Islet precursor cell (in vitro differentiated cells): ENCODE measurements at regions not wholly inside any gene's neighbourhood (a gene's known extent, or its start where the extent isn't known, plus 50 kb on each side); places are given as distances from the start of the nearest gene placed in this dataset.

Experiments used
- DNase-seq: peaks from one replicate; pipeline ENCODE4 v3.0.0-alpha.2; 2018

DNA sequence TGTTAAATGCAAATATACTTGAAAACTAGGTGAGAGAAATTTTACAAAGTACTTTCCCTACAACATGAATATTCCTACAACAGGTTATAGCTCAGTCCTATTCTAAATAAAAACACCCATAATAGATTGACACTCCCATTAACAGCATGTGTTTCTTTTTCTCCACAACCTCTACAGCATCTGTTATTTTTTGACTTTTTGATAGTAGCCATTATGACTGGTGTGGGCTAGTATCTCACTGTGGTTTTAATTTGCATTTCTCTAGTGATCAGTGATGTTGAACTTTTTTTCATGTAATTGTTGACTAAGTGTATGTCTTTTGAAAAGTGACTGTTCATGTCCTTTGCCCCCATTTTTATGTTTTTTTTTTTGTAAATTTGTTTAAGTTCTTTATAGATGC lies 1506.1 kb upstream of the CDH9 start:
- DNase-seq = no peak

DNA sequence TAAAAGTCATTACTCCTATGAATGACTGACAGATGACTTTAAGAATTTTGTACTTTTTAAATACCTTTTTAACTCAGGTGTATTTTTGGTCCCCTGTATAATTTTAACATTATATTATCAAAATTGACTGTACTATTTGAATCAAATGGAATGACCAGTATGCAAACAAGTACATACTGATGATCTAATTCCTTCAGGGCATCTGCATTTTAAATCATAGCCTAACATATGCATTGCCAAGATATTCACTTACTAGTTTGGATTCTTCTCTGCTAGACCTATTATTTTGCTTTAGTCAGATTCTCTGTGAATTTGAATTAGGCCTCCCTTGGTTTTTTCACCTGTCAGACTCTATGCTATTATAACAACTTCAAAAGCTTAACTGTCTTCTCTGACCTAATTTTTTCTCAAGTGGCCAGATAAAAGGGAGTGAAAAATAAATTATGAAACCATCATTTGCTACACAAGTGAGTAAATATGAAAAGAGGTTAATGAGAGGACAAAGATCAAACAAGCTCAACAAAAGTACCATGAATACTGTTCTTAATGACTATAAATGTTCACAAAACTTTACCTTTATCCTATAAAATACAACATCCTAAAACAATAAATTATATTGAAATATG lies 1505.2 kb upstream of the CDH9 start:
- no peak for DNase-seq

DNA sequence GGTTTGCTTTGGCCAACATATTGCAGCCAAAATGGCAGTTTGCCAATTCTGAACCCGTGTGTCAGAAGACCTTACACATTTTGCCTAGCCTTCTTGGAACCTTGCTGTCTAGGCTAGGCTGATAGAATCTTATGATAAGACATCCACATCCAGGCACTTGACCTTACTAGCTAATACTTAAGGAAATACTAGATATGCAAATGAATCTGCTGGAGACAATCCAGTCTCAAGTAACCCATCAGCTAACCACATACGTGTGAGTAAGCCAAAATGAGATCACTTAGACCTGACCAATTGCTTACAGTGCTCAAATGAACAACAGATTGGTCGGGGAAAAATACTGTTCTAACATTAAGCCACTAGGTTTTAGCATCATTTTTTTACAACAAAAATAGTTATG lies 1504.6 kb upstream of the CDH9 start:
- DNase-seq = no peak

DNA sequence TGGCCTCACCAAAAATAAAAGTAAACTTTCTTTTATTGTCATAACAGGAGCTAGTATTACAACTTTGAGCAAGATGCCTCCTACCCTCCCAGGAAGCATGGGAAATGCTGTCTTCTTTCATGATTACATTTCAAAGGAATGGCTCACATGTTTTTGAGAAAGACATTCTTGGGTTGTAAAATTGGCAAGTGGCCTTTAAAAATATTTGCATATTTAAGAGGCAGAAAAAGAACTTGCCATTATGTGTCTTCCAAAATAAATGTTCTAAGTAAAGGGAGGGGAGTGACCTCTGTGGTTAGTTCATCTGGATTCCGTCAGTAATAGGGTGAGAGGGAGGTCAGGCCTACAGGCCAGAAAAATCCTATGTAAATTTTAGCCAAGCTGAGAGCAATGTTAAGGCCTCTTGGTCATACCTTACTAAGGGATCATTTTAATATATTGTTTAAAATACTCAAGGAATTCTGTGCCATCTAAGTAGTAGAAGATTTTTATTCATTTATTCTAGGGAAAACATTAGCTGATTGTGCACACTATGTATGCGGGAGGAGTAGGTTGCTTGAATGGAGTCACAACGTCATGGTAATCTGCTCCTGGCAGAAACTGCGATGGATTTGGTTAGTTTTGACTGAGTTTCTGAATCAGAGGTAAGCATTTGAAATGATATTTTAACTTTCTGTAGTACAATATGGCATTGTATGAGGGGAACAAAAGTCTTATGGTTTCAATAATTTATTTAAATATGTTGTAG lies 1485.7 kb upstream of the CDH9 start:
- no peak for DNase-seq

DNA sequence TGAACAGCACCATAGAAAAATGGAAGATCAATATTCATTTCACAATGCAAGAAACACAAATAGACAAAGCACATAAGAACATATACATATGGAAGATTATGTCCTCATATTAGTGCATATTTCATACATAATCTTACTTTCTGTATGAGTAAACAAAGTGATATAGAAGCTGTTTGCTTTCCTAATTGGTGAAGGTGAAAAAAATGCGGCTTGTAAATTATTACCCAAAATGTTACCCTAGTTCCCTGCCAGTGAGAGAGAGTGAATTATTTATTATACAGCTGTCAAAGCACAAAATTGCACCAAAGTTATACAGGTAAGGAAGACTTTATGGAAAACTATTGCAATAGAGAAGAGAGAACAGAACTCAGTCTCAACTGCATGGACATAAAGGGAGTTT lies 1485.0 kb upstream of the CDH9 start:
- no peak for DNase-seq

DNA sequence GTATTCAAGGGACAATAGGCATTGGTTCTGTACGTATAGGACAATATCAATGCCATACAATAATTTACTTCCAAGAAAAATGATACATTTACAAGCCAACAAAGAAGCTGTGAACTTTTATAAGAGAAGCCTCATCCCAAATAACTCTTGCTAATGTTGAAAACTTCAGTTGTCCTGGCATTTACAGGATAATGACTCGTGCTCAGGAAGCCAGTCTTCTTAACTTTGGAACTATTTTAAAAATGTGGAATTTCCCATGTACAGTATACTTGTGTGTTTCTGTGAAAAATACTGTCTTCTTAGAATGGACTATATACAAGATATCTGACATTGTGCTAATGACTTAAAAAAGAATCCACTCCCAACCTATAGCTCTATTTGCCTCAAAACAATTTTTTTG lies 1479.3 kb upstream of the CDH9 start:
- no peak for DNase-seq

DNA sequence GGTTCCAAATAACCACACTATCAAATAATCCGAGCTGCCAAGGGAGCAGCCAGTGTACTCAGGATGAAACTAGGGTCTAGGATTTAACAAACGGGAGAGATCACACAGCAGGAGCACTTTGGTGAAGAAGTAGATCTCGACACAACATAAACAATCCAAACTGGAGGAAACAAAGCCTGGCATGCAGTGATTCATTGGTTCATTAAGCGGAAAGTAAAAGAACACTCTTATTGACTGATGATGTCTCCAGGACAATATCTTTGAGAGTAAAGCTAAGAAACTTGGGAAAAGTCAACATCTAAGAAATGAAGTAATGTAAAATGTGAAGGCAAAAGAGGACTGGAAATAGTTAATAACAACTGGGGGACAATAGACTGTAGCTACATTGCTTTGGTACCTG lies 1478.3 kb upstream of the CDH9 start:
- no peak for DNase-seq

DNA sequence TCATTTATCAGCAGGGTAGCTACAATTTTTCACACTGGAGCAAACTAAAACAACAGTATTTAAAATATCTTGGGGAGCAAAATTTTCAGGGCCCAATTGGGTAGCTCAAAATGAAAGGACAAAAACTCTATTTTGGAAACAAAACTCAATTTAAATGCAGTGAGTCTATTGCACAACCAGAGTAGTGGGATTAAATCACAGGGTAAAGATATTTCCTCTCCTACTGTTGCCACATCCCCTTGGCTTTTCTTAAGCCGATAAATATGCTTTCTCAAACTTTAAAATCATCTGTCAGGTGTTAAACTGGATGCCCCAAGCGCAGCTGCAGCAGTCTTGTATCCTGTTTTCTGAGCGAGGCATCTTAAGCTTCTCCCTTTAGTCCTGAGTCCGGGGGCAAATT lies 1474.3 kb upstream of the CDH9 start:
- no peak for DNase-seq

DNA sequence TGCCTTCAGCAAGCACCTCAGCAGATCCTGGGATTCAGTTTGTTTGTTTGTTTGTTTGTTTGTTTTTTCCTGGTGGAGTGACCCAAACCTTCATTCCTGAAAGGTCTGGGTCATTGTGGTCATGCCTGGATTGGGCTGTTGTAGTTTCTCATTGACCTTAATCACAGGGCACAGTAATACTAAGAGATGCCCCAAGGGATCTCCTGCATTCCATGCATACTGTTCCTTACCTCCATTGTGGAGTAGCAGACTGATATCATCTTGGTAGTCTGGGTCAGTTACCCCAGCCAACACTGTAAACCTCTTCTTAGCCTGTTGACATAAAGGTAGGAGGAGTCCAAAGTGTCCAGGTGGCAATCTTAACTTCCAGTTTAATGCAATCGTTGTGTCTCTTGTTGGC lies 1466.7 kb upstream of the CDH9 start:
- DNase-seq = peak; percentile 78

DNA sequence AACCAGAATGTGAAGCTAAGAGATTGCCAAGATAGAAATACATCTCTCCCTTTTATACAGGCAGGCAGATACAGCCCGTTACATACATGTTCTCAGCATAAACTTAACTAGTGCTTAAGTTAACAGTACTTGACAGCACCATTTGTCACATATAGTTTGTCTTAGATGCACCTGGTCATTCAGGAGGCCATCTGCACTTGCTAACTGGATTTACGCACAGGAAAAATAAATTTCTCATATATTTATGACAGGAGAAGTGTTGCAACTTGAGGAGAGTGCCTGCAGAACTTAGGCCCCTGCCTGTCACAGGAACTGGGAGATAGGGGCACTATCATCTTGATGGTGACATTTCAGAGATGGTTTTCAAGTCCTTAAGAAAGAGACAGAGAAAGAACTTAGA lies 1462.1 kb upstream of the CDH9 start:
- no peak for DNase-seq

DNA sequence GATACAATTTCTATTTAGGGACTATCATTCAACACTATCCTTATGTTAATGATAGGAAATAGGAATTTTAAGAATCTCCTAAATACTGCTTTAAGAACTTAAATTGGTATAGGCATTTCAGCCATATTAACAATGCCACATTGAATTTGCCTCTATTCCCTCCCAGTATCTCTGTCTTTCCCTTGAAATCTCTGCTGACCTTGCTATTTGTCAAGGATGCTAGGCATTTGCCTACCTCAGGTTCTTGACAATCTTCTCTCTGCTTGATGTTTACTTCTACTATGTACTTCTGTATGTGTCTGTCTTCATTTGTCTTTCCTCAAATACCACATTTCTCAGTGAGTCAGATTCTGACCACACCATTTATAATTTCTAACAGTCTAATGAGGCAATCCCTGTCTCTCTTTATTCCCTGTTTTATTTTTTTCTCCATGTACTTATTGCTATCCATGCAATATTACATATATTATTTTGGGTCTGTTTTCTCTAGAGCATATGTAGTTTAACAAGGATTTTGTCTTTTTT lies 1461.4 kb upstream of the CDH9 start:
- no peak for DNase-seq

DNA sequence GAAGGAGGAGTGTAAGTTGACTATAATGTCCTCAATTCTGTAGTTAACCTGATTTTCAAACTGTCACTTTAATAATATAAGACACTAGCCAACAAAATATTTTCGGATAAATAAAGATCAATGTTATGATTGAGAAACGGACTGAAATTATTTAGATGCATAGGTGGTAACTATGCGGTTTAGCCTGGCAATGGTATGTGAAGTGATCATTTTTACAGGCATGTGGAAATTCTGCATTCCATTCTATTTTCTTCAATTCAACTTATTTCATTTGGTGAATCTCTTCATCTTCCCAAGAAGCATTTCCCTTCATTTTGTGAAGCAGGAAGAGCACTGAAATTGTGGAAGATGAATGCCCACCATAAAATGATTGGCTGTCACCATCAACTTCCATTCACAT lies 1457.5 kb upstream of the CDH9 start:
- DNase-seq = no peak

DNA sequence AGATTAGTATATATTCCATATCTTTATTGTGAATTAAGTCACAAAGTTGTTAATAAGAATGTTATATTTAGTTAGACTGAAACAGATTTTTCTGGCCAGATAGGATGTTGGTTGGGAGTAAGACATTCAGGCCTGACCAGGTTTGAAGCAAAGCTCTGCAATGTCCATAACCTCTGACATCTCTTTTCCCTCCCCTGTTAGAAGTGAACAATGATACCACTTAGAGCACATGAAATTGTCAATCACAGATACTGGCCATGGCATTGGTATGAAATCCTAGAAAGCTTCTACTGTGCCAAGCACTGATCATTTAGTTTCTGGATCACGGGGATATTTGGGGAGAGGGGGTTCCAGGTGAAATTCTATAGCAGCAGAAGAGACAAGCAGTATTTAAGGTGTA lies 1455.1 kb upstream of the CDH9 start:
- no peak for DNase-seq

DNA sequence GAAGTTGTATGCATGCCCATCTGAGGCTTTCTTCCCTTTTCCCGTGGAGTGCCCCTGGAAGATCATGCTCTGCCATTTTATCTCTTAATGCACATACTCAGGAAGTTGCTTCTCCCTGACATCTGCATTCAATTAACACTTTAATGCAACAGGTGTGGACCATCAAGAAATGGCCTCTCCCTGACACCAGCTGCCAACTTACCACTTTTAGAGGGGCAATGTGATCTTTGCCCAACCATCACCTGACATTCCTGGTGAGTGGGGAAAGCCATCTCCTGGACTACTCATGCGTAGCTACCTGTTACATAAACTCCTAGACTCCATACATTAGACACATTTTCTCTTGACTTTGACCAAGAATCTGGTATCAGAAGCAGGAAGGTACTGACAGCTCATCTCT lies 1450.4 kb upstream of the CDH9 start:
- DNase-seq = no peak

DNA sequence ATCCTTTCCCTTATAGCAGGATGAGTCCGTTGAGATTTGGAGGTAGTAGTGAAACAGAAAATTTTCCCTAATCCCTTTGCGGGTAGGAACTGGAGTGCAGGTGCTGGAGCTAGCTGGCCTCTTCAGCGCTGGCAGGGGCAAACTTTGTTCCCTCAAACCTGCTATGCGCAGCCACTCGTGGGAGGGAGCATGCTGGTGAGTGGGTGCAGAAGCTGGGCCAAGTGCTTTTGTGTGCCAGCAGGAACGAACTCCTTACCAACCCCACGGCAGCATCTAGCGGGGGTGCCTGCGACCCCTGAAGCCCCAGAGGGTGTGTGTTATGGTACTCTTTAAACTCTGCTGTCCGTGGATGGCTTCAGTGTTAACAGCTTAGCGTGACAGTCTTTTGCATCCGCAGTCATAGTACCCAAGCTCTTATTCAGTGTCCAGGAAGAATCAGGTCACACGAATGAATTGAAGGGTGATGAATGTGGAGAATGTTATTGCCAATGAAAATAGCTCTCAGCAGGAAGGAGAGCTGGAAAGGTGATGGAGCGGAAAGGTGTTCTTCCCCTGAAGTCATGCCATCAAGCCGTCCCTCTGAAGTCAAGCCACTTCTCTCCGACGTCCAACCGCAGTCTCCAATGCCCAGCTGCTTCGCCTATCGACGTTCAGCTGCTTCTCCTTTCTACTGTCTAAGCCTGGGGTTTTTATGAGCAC lies 1445.1 kb upstream of the CDH9 start:
- DNase-seq = no peak

DNA sequence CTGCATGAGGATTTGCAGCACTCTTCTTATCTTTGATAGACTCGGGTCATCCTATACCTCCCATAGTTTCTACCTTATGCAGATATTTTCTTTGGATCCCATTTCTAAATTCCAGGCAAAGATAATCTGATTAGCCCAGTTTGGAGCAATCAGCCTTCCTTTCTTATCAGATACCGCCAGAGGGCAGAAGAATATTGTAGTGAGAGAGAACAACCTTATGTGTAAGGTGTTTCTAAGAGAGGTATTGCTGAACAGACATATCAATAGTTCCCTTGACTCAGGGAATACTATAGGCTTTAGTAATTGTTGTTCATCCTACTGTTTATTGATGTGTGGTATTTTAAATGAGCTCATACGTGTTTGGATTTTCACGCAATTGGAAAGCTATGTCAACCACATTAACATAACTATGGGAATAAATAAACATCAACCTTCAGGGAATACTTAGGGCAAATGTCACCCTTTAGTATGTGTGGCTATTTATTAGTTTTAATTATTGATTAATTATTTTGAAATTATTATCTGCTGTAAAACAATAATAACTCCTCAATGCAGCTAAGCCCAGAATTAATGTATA lies 1435.2 kb upstream of the CDH9 start:
- no peak for DNase-seq

DNA sequence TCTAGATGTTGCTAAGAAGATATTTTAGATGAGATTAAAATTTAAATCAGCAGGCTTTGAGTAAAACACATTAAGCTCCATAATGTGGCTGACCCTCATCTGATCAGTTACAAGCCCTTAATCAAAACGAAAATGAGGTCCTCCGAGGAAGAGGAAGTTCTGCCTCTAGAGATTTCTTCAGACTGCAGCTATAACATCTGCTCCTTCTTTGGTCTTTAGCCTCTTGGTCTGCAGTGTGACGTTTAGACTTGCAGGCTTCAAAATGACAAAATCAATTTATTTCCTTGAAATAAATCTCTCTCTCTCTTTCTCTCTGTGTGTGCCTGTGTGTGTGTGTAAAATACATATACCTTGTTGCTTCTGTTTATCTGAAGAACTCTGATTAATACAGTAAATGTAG lies 1429.8 kb upstream of the CDH9 start:
- no peak for DNase-seq

DNA sequence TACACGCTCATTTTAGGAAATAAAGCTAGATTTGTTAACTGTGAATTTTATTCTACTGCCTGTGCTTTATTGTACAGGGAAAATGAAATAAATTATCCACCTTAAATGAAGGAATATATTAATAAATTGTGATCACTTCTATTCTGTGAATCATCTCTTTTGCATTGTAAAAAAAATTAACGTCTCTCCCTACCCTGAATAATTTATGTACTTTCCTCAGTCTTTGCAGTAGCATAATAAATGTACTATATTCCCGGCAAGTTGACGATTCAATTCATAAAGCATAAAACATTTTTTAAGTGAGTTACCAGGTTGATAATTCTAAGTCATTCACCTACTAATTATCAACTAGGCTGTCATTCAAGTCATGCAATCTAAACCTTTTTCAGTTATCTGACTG lies 1425.3 kb upstream of the CDH9 start:
- no peak for DNase-seq

DNA sequence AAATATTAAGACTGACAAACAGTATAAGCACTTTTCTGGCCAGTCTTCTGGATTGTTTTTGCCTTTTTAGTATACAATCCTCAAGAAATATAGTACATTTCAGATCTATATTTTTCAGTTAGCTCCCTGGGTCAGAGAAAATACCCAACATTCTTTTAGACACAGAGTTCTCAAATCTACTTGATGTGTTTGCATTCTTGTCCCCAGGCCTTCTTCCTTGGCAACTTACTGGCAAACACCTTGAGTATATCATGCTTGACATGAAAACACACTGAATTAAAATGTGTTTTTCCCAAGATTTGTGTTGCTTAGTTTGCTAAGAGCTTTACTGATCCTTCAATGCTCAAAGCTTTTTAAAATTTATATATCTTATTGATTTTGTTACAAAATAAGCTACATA lies 1413.1 kb upstream of the CDH9 start:
- no peak for DNase-seq

DNA sequence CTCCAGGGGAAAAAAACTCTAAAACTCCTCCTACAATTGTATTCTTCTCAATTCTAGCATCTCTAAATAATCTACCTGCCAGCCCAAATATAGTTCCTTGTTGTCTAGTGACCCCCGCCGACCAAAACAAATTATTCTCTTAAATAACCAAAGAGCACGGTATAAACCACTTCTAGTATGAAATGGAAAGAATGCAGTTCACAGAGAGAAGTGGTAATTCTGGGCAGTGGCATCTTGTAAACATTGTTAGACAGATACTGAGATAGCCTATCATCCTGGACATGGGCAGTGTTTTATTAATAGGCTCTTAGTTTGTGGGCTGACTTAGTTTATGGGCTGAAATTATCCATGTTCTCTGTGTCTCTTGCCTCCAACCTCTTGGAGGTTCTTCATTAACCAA lies 1412.6 kb upstream of the CDH9 start:
- no peak for DNase-seq

DNA sequence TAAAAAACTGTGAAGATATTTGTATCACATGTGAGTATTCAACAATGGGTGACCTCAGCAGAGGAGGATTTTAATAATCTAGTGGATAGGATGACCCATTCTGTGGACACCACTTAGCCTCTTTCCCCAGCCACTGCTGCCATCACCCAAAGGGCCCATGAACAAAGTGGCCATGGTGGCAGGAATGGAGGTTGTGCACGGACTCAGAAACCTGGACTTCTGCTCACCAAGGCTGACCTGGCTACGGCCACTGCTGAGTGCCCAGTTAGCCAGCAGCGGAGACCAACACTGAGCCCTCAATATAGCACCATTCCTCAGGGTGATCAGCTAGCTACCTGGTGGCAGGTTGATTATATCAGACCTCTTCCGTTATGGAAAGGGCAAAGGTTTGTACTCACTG lies 1410.4 kb upstream of the CDH9 start:
- DNase-seq = no peak

DNA sequence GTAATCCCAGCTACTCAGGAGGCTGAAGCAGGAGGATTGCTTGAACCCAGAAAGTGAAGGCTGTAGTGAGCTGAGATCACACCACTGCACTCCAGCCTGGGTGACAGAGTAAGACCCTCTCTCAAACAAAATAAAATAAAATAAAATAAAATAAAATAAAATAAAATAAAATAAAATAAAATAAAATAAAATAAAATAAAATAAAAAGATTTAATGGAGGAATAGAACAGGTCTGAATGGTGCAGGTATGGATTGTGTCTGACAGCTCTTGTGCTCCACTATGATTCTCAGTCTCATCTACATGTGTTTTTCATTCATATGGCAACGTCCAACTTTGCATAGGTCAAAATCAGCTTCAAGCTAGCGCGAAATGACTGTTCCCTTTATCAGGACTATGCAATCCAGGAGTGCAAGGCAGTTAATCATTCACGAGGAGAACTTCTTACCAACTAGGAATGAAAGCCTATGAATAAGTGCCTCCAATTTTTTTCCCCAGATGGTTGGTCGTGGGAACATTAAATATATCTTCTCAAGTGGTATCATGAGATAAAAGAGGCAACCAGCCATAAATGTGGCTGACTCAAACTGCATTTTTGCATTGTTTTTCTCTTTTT lies 1392.3 kb upstream of the CDH9 start:
- no peak for DNase-seq

DNA sequence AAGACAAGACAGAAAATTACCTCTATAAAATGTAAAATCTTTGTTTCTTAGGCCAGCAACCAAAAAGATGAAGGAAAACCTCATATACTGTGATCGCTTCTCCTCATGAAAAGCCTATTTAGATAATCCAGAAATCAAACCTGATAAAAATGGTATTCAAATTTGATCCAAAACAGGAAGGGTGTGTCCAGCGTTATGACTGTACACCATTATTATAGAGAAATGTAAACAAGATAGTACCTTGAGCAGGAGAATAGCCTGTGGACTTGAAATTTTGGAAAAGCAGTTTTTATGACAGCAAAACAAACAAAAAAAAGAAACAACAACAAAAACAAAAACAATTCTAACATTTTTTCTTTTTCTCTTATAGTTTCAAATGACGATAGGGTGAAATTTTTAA lies 1382.8 kb upstream of the CDH9 start:
- DNase-seq = no peak
